ENCODE measurements at regions not wholly inside any gene's neighbourhood (a gene's known extent, or its start where the extent isn't known, plus 50 kb on each side); places are given as distances from the start of the nearest gene placed in this dataset.

- Histone ChIP-seq H3K27me3 (ENCODE audit: insufficient read depth, poor library complexity, severe bottlenecking) (no peaks in the 10 kb centered on the region), H3K4me1 (ENCODE audit: insufficient read depth, poor library complexity, severe bottlenecking) (peaks cover 23% of the 10 kb centered on the region), H3K36me3 (ENCODE audit: low read depth) (no peaks in the 10 kb centered on the region), H3K9me3 (ENCODE audit: severe bottlenecking) (no peaks in the 10 kb centered on the region), H3K27ac (ENCODE audit: poor library complexity, severe bottlenecking) (peak overlapping the region; percentile 54), H3K4me3 (ENCODE audit: severe bottlenecking) (peak overlapping the region; percentile 20)
- peak; percentile 92 for ATAC-seq (ENCODE audit: low read depth)
- DNase-seq (ENCODE audit: low spot score): peak; percentile 75
- TF ChIP-seq CTCF (IDR thresholded peaks at IDR 0.05; ENCODE audit: poor library complexity, severe bottlenecking): no peak
Observed at GRCh38 chr13:106349080-106349931, 186.2 kb downstream of the EFNB2 start.

GRCh38 chr13:106348075-106348840 lies 187.2 kb downstream of the EFNB2 start:
- H3K9me3 ChIP-seq (ENCODE audit: severe bottlenecking): no peaks in the 10 kb centered on the region
- no peaks in the 10 kb centered on the region for H3K27me3 ChIP-seq (ENCODE audit: insufficient read depth, poor library complexity, severe bottlenecking)
- no peak for TF ChIP-seq CTCF (IDR thresholded peaks at IDR 0.05; ENCODE audit: poor library complexity, severe bottlenecking)
- H3K36me3 ChIP-seq (ENCODE audit: low read depth): no peaks in the 10 kb centered on the region
- H3K27ac ChIP-seq (ENCODE audit: poor library complexity, severe bottlenecking): peak overlapping the region; percentile 54
- no peak for DNase-seq (ENCODE audit: low spot score)
- H3K4me1 ChIP-seq (ENCODE audit: insufficient read depth, poor library complexity, severe bottlenecking): peaks cover 23% of the 10 kb centered on the region
- no peak overlapping the region for H3K4me3 ChIP-seq (ENCODE audit: severe bottlenecking)
- ATAC-seq (ENCODE audit: low read depth): peak; percentile 75

DNA sequence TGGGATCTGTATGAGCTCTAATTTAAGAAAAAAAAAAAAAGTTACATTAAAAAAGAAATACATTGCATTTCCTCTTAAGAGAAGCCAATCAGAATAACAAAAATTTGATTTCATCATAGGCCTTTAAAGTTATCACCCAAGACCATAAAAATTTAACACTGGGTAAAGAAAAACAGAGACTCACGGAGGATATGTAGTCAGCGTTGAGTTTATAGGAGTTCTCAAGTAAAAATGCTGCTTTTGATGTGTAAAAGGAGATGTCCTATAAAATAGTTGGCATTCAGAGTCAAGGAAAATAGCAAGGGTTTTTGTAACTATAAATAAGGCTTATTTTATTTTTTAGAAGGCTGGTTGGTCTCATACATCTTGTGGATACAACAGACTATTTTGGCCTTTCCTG lies 191.1 kb downstream of the EFNB2 start:
- no peak overlapping the region for H3K27ac ChIP-seq (ENCODE audit: poor library complexity, severe bottlenecking)
- DNase-seq (ENCODE audit: low spot score) (no peak), ATAC-seq (ENCODE audit: low read depth) (no peak)
- peaks cover 8% of the 10 kb centered on the region for H3K9me3 ChIP-seq (ENCODE audit: severe bottlenecking)
- TF ChIP-seq CTCF (IDR thresholded peaks at IDR 0.05; ENCODE audit: poor library complexity, severe bottlenecking): no peak
- no peak overlapping the region for H3K4me3 ChIP-seq (ENCODE audit: severe bottlenecking)
- H3K4me1 ChIP-seq (ENCODE audit: insufficient read depth, poor library complexity, severe bottlenecking): peaks cover 15% of the 10 kb centered on the region
- H3K27me3 ChIP-seq (ENCODE audit: insufficient read depth, poor library complexity, severe bottlenecking): no peaks in the 10 kb centered on the region
- no peaks in the 10 kb centered on the region for H3K36me3 ChIP-seq (ENCODE audit: low read depth)

GRCh38 chr13:106343836-106344235 lies 191.6 kb downstream of the EFNB2 start:
- H3K27me3 ChIP-seq (ENCODE audit: insufficient read depth, poor library complexity, severe bottlenecking): no peaks in the 10 kb centered on the region
- ATAC-seq (ENCODE audit: low read depth) (no peak), DNase-seq (ENCODE audit: low spot score) (no peak)
- H3K9me3 ChIP-seq (ENCODE audit: severe bottlenecking): peaks cover 8% of the 10 kb centered on the region
- H3K27ac ChIP-seq (ENCODE audit: poor library complexity, severe bottlenecking): no peak overlapping the region
- H3K4me3 ChIP-seq (ENCODE audit: severe bottlenecking): no peak overlapping the region
- no peaks in the 10 kb centered on the region for H3K36me3 ChIP-seq (ENCODE audit: low read depth)
- TF ChIP-seq CTCF (IDR thresholded peaks at IDR 0.05; ENCODE audit: poor library complexity, severe bottlenecking): no peak
- H3K4me1 ChIP-seq (ENCODE audit: insufficient read depth, poor library complexity, severe bottlenecking): peaks cover 14% of the 10 kb centered on the region

All from RWPE2 (cell line).